HEK293T (cell line): ENCODE measurements at regions not wholly inside any gene's neighbourhood (a gene's known extent, or its start where the extent isn't known, plus 50 kb on each side); places are given as distances from the start of the nearest gene placed in this dataset.

ENCODE experiments used
- BHLHE40 ChIP-seq: fragments of 450-650 bp; IDR thresholded peaks from 2 replicates; pipeline ENCODE4 v1.6.1; 2016; ENCODE audit warnings: mild to moderate bottlenecking, moderate library complexity, borderline replicate concordance
- CTBP1 ChIP-seq: fragments of 450-650 bp; IDR thresholded peaks from 2 replicates; pipeline ENCODE4 v1.6.1; 2016; ENCODE audit warnings: borderline replicate concordance
- ELF4 ChIP-seq: fragments of 450-650 bp; IDR thresholded peaks from 2 replicates; pipeline ENCODE4 v1.6.1; 2017; ENCODE audit warnings: antibody characterized with exemption
- FOXM1 ChIP-seq: fragments of 450-650 bp; IDR thresholded peaks from 2 replicates; pipeline ENCODE4 v1.6.1; 2017; ENCODE audit warnings: mild to moderate bottlenecking, borderline replicate concordance
- HDGF ChIP-seq: fragments of 450-650 bp; IDR thresholded peaks from 2 replicates; pipeline ENCODE4 v1.6.1; 2017; ENCODE audit warnings: antibody characterized with exemption, borderline replicate concordance
- NFRKB ChIP-seq: fragments of 450-650 bp; IDR thresholded peaks from 2 replicates; pipeline ENCODE4 v1.6.1; 2016; ENCODE audit warnings: mild to moderate bottlenecking, moderate library complexity
- SP1 ChIP-seq: fragments of 450-650 bp; IDR thresholded peaks from 2 replicates; pipeline ENCODE4 v1.6.1; 2017
- SUZ12 ChIP-seq: fragments of 450-650 bp; IDR thresholded peaks from 2 replicates; pipeline ENCODE4 v1.6.1; 2016; ENCODE audit warnings: mild to moderate bottlenecking

GRCh38 chr13:106736941-106737340, 169.0 kb upstream of the ARGLU1 start:
- no peak for TF ChIP-seq SP1
- TF ChIP-seq HDGF: no peak
- TF ChIP-seq BHLHE40: no peak
- TF ChIP-seq CTBP1: no peak
- TF ChIP-seq NFRKB: no peak
- no peak for TF ChIP-seq ELF4
- TF ChIP-seq FOXM1: no peak
- no peak for TF ChIP-seq SUZ12
